Epidermal melanocyte (primary cell): ENCODE measurements at regions not wholly inside any gene's neighbourhood (a gene's known extent, or its start where the extent isn't known, plus 50 kb on each side); places are given as distances from the start of the nearest gene placed in this dataset.
"Not testable (repeated sequence)": the region's sequence is repeated elsewhere in the genome, so short reads cannot be mapped to it uniquely, and the experiment has no call there.

ENCODE experiments used
- DNase-seq: peaks from one replicate; pipeline ENCODE4 v3.0.0; 2011; ENCODE audit warnings: low spot score; ENCODE audit not compliant: insufficient read length

- no peak for DNase-seq
Observed at GRCh38 chr4:159791334-159791733, 688.5 kb downstream of the RAPGEF2 start.

GRCh38 chr4:159804592-159804991 is 701.7 kb downstream of the RAPGEF2 start:
- DNase-seq: not testable (repeated sequence)

GRCh38 chr4:159823743-159824142 is 720.9 kb downstream of the RAPGEF2 start:
- DNase-seq: no peak

- no peak for DNase-seq
Observed at GRCh38 chr4:159828687-159829086, 725.8 kb downstream of the RAPGEF2 start.

- no peak for DNase-seq
Observed at GRCh38 chr4:159829184-159829583, 726.3 kb downstream of the RAPGEF2 start.

GRCh38 chr4:159837071-159837470 is 734.2 kb downstream of the RAPGEF2 start:
- no peak for DNase-seq

DNA sequence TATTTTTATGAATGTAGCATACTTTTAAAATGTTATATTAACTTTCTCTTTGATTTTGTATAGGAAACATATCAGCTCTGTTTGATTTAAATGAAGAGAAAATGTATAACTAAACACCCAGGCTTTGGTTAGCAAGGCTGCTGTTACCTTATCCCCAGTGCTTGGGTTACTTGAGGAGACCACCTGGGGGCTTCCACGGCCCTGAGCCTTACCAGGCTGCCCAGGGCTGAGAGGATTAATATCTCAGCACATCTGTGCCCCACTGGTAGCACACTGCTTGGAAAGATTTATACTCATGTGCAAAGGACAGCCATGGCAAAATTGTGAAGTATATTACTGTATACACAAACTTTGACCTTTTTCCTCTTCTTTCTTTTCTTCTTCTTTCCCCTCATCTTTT is 752.9 kb downstream of the RAPGEF2 start:
- no peak for DNase-seq

- DNase-seq: no peak
Observed at GRCh38 chr4:159856451-159856850, 753.6 kb downstream of the RAPGEF2 start.

- DNase-seq: no peak
Observed at GRCh38 chr4:159859656-159860148, 756.8 kb downstream of the RAPGEF2 start.

GRCh38 chr4:159860945-159861344 is 758.1 kb downstream of the RAPGEF2 start:
- no peak for DNase-seq

DNA sequence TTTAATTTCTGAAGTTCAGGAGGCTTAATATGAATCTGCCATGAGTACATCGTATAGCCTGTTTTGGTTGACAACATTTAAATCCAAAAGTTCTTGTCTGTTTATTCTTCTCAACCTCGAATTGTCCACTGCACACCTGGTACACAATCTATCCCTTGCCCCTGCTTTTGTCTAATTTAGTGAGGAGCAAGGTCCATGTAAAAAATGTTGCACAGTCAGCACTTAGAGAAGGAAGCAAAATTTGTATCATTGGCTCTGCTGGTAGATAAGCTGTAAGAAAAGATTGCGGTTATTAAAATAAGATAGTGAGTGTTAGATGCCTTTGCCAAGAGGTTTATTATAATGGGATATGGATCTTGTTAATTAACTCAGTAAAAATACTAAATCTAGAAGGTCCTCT is 761.5 kb downstream of the RAPGEF2 start:
- no peak for DNase-seq

GRCh38 chr4:159867673-159868072 is 764.8 kb downstream of the RAPGEF2 start:
- no peak for DNase-seq

DNA sequence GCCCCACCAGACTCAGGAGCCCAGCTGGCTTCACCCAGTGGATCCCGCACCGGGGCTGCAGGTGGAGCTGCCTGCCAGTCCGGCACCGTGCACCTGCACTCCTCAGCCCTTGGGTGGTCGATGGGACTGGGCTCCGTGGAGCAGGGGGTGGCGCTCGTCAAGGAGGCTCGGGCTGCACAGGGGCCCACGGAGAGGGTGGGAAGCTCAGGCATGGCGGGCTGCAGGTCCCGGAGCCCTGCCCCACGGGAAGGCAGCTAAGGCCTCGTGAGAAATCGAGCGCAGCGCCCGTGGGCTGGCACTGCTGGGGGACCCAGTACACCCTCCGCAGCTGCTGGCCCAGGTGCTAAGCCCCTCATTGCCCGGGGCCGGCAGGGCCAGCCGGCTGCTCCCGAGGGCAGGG is 766.1 kb downstream of the RAPGEF2 start:
- not testable (repeated sequence) for DNase-seq

DNA sequence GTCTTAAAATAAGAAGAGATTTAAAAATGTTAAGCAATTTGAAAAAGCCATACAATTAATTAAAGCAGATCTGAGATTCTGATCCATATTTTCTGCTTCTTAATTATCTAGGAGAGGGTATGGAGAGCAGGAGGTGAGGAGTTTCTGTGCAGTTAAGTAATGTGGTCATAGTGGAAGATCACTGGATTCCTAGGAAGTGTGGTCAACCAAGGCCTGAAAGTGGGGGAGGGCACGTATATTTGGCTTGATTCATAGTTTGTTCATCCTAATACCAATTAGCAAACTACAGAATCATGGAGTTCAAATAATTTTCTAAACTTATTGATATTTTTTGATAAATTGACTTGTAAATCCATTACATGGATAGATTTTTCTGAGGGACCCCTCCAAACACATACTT is 768.3 kb downstream of the RAPGEF2 start:
- no peak for DNase-seq

GRCh38 chr4:159881158-159881557 is 778.3 kb downstream of the RAPGEF2 start:
- no peak for DNase-seq

DNA sequence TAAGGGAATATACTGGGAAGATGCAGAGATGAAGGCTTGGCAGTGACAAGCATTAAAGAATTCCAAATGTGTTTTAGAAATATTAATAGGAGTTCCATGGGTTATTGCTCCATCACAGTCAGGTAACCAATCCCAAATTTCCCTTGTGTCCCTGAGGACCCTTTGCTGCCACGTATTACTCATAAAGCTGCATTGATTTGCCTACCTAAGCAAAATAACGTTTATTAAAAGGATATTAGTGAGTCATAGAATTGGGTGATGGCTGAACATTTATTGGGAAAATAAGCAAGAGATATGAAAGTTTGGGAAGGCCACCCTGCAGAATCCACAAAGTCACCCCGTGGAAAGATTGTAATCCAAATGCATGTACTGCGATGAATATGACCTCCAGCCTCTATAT is 782.1 kb downstream of the RAPGEF2 start:
- no peak for DNase-seq

DNA sequence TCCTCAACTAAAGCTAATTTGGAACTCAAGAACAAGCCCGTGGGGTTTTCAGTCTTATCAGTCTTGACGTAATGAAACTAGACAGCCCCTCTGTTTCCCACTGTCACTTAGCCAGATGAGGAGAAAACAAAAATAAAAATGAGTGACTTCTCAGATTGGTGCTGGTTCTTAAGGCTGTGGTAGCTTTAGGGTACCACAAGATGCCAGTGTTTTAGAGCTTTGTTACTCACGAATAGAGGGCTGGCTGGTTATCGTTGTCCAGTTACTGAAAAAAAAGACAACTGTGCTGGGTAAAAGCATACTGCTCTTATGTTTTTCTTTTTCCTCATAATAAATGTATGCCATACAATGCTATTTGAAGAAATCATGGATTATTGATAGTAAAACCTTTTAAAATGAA is 796.7 kb downstream of the RAPGEF2 start:
- DNase-seq: no peak

DNA sequence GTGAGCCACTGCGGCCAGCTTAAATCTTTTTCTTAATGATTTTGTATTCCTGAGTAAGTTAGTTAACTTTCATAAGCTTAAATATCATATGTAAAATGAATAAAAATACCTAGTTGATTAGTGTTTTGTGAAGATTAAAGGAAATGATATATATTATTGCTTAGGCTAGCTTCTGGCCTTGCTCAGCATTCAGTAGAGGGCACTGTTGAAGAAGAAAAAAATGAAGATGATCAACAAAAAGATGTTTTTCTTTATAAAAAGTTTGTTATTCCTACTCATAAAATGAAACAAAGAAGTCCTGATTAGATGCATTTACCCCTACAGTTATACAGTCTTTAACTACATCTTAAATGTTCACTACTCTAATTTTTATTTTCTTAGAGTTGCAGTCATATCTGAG is 797.7 kb downstream of the RAPGEF2 start:
- no peak for DNase-seq

- DNase-seq: no peak
Observed at GRCh38 chr4:159902648-159903047, 799.8 kb downstream of the RAPGEF2 start.

- no peak for DNase-seq
Observed at GRCh38 chr4:159904906-159905305, 802.0 kb downstream of the RAPGEF2 start.

GRCh38 chr4:159906051-159906450 is 803.2 kb downstream of the RAPGEF2 start:
- no peak for DNase-seq

GRCh38 chr4:159906517-159906916 is 803.6 kb downstream of the RAPGEF2 start:
- no peak for DNase-seq

GRCh38 chr4:159910721-159911120 is 807.8 kb downstream of the RAPGEF2 start:
- DNase-seq: no peak

DNA sequence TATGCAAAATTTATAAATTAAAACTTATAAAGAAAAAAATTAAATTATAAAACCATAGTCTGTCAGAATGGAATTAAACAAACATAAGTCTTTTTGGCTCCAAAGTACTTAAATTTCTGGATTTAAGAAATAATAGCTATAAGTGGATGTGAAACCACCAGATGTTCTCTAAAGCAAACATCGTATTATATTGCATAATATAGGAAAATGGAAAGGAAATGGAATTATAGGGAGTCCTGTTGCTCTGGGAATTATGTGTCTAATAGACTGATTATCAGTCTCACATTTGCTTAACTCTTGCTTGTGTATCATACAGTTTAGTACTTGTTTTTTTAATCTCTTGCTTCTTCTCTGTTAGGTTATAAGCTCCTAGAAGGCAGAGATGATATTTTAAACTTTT is 819.2 kb downstream of the RAPGEF2 start:
- no peak for DNase-seq
